ENCODE measurements at regions not wholly inside any gene's neighbourhood (a gene's known extent, or its start where the extent isn't known, plus 50 kb on each side); places are given as distances from the start of the nearest gene placed in this dataset.

GRCh38 chr6:43840490-43841218, 70.6 kb downstream of the VEGFA start:
- DNase-seq: no peak
- intact Hi-C loops (cut with DNase I, micrococcal nuclease): no loop called here
- ATAC-seq: no peak

GRCh38 chr6:43838276-43839036, 68.4 kb downstream of the VEGFA start:
- peak; percentile 21 for ATAC-seq
- peak in 1 of 2 donors; percentile 42 for DNase-seq
- intact Hi-C loops (cut with DNase I, micrococcal nuclease): no loop called here

GRCh38 chr6:43837507-43837906, 67.5 kb downstream of the VEGFA start:
- no peak for DNase-seq
- intact Hi-C loops (cut with DNase I, micrococcal nuclease): no loop called here
- no peak for ATAC-seq

- DNase-seq (no peak), ATAC-seq (no peak)
- intact Hi-C loops (cut with DNase I, micrococcal nuclease): no loop called here
Observed at GRCh38 chr6:43836507-43837240, 66.7 kb downstream of the VEGFA start.

All from left colon (tissue), 2 donors.